Activated CD4-positive, alpha-beta memory T cell treated with anti-CD3 and anti-CD28 coated beads for 36 hours (primary cell): ENCODE measurements at regions not wholly inside any gene's neighbourhood (a gene's known extent, or its start where the extent isn't known, plus 50 kb on each side); places are given as distances from the start of the nearest gene placed in this dataset.
"Not testable (repeated sequence)": the region's sequence is repeated elsewhere in the genome, so short reads cannot be mapped to it uniquely, and the experiment has no call there.

ENCODE experiments used
- CTCF ChIA-PET: fragments of 350-600 bp; sonication (Branson Sonifier 250); formaldehyde crosslinking; loops from one replicate; lab custom pipeline; 2021; ENCODE audit warnings: antibody characterized with exemption, inconsistent platforms; lab: Charles Lee
- POLR2A ChIA-PET: fragments of 350-600 bp; sonication (Branson Sonifier 250); formaldehyde crosslinking; loops from one replicate; lab custom pipeline; 2021; ENCODE audit warnings: antibody characterized with exemption; lab: Charles Lee
- DNase-seq: peaks from one replicate; pipeline ENCODE4 v3.0.0-alpha.2; 2020
- H3K27ac Mint-ChIP-seq: one replicate; pipeline ENCODE4 v1.8.0; 2021; ENCODE audit warnings: mixed read lengths
- H3K27me3 Mint-ChIP-seq: one replicate; pipeline ENCODE4 v1.8.0; 2021; ENCODE audit warnings: mixed read lengths
- H3K36me3 Mint-ChIP-seq: one replicate; pipeline ENCODE4 v1.8.0; 2021; ENCODE audit warnings: mixed read lengths
- H3K4me1 Mint-ChIP-seq: one replicate; pipeline ENCODE4 v1.8.0; 2021; ENCODE audit warnings: low read depth, mixed read lengths
- H3K4me3 Mint-ChIP-seq: one replicate; pipeline ENCODE4 v1.8.0; 2021; ENCODE audit warnings: mild to moderate bottlenecking, mixed read lengths
- H3K9me3 Mint-ChIP-seq: one replicate; pipeline ENCODE4 v1.8.0; 2021; ENCODE audit warnings: mixed read lengths
- intact Hi-C: fragments of 100-400 bp; cut with micrococcal nuclease; formaldehyde crosslinking; loops from one replicate; pipeline ENCODE4 v1.15.1; 2023

DNA sequence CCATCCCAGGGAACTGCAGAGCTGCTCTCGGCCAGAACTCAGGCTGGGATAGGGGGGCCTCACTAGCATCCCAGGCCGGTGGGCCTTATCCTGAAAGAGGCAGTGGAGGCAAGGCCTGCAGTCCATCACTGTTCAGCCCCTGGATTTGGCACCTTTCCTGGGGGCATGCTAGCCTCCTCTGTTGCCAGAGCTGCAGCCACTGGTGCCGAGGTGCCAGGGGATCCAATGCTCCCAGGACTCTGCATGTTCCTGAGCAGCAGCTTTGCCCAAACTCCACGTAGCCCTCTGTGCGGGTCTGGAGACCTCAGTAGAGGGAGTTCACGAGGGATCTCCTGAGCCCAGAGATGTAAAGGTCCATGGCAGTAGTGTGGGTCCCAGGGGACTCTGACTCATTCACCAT lies 551.7 kb upstream of the AMOT start:
- intact Hi-C loops: no loop called here
- Mint-ChIP-seq H3K27ac (no peak overlapping the region), H3K4me1 (no peaks in the 10 kb centered on the region), H3K36me3 (no peaks in the 10 kb centered on the region), H3K27me3 (no peaks in the 10 kb centered on the region), H3K4me3 (no peak overlapping the region), H3K9me3 (peaks cover 4% of the 10 kb centered on the region)
- CTCF ChIA-PET: no interaction called here
- POLR2A ChIA-PET: no interaction called here
- DNase-seq: no peak

DNA sequence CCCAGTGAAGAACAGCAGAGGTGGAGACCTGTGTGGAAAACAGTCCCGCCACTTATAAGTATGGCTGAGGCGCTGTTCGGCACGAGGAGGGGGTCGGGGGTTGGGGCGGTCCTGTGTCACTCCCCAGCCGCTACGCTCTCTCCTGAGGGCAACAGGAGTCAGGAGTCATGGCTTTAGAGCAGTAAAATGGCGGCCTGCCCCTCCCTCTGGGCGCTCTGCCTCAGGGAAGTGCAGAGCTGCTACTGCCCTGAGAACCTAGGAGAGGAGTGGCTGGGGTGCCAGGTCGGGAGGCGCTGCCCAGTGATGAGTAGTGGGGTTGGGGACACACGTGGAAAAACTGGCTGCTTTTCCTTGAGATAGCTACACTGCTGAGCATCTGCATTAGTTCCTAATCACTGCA lies 551.2 kb upstream of the AMOT start:
- Mint-ChIP-seq H3K9me3 (peaks cover 4% of the 10 kb centered on the region), H3K27me3 (no peaks in the 10 kb centered on the region), H3K4me3 (no peak overlapping the region), H3K27ac (no peak overlapping the region), H3K4me1 (no peaks in the 10 kb centered on the region), H3K36me3 (no peaks in the 10 kb centered on the region)
- intact Hi-C loops: no loop called here
- no peak for DNase-seq
- ChIA-PET POLR2A (no interaction called here), CTCF (no interaction called here)

GRCh38 chrX:113390531-113390930 lies 549.9 kb upstream of the AMOT start:
- Mint-ChIP-seq H3K4me3 (no peak overlapping the region), H3K4me1 (no peaks in the 10 kb centered on the region), H3K27ac (no peak overlapping the region), H3K27me3 (no peaks in the 10 kb centered on the region), H3K36me3 (no peaks in the 10 kb centered on the region), H3K9me3 (peaks cover 4% of the 10 kb centered on the region)
- intact Hi-C loops: no loop called here
- POLR2A ChIA-PET: no interaction called here
- CTCF ChIA-PET: no interaction called here
- no peak for DNase-seq

DNA sequence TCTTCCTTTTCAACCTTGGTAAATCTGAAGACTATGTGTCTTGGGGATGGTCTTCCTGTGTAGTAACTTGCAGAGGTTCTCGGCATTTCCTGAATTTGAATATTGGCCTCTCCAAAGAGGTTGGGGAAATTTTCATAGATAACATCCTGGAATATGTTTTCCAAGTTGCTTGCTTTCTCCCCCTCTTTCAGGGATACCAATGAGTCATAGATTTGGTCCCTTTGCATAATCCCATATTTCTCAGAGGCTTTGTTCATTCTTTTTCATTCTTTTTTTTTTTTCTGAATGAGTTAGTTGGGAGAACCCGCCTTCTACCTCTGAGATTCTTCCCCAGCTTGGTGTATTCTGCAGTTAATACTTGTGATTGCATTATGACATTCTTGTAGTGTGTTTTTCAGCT lies 549.2 kb upstream of the AMOT start:
- ChIA-PET POLR2A (no interaction called here), CTCF (no interaction called here)
- no peak for DNase-seq
- Mint-ChIP-seq H3K27ac (no peak overlapping the region), H3K9me3 (peaks cover 4% of the 10 kb centered on the region), H3K4me1 (no peaks in the 10 kb centered on the region), H3K36me3 (no peaks in the 10 kb centered on the region), H3K4me3 (no peak overlapping the region), H3K27me3 (no peaks in the 10 kb centered on the region)
- intact Hi-C loops: no loop called here

GRCh38 chrX:113384628-113385027 lies 544.0 kb upstream of the AMOT start:
- CTCF ChIA-PET: no interaction called here
- Mint-ChIP-seq H3K9me3 (peaks cover 4% of the 10 kb centered on the region), H3K4me3 (no peak overlapping the region), H3K36me3 (no peaks in the 10 kb centered on the region), H3K4me1 (no peaks in the 10 kb centered on the region), H3K27me3 (no peaks in the 10 kb centered on the region), H3K27ac (no peak overlapping the region)
- DNase-seq: no peak
- POLR2A ChIA-PET: no interaction called here
- intact Hi-C loops: no loop called here

DNA sequence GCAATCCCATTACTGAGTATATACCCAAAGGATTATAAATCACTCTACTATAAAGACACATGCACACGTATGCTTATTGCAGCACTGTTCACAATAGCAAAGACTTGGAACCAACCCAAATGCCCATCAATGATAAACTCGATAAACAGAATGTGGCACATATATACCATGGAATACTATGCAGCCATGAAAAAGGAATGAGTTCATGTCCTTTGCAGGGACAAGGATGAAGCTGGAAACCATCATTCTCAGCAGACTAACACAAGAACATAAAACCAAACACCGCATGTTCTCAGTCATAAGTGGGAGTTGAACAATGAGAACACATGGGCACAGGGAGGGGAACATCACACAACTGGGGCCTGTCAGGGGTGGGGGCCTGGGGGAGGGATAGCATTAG lies 532.8 kb upstream of the AMOT start:
- intact Hi-C loops, H3K4me1 Mint-ChIP-seq, POLR2A ChIA-PET, H3K4me3 Mint-ChIP-seq, H3K36me3 Mint-ChIP-seq, H3K27me3 Mint-ChIP-seq, DNase-seq, CTCF ChIA-PET, H3K27ac Mint-ChIP-seq, H3K9me3 Mint-ChIP-seq: not testable (repeated sequence)

GRCh38 chrX:113370006-113370405 lies 529.4 kb upstream of the AMOT start:
- H3K4me1 Mint-ChIP-seq: no peaks in the 10 kb centered on the region
- H3K9me3 Mint-ChIP-seq: no peaks in the 10 kb centered on the region
- intact Hi-C loops: no loop called here
- POLR2A ChIA-PET: no interaction called here
- no peak overlapping the region for H3K4me3 Mint-ChIP-seq
- H3K27ac Mint-ChIP-seq: no peak overlapping the region
- no peak for DNase-seq
- no peaks in the 10 kb centered on the region for H3K36me3 Mint-ChIP-seq
- CTCF ChIA-PET: no interaction called here
- H3K27me3 Mint-ChIP-seq: no peaks in the 10 kb centered on the region

DNA sequence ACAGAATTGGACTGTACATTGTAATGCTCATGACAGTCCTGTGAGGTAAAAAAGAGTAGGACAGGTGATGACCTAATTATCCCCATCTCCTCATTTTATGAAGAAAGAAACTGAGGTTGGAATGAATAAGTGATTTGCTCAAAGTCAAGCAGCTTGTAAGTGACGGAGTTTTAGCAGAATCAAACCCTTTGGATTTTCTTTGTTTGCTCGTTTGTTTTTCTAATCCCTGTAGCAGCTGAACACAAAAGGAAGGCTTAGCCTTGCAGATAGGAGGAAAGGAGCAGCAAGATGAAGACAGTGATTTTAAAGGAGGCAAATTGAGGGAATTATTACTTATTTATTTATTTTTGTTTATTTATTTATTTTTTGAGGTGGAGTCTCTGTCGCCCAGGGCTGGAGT lies 528.4 kb upstream of the AMOT start:
- DNase-seq: no peak
- Mint-ChIP-seq H3K4me1 (no peaks in the 10 kb centered on the region), H3K9me3 (peaks cover 4% of the 10 kb centered on the region), H3K4me3 (no peak overlapping the region), H3K27me3 (no peaks in the 10 kb centered on the region), H3K27ac (no peak overlapping the region), H3K36me3 (no peaks in the 10 kb centered on the region)
- POLR2A ChIA-PET: no interaction called here
- intact Hi-C loops: no loop called here
- CTCF ChIA-PET: no interaction called here

DNA sequence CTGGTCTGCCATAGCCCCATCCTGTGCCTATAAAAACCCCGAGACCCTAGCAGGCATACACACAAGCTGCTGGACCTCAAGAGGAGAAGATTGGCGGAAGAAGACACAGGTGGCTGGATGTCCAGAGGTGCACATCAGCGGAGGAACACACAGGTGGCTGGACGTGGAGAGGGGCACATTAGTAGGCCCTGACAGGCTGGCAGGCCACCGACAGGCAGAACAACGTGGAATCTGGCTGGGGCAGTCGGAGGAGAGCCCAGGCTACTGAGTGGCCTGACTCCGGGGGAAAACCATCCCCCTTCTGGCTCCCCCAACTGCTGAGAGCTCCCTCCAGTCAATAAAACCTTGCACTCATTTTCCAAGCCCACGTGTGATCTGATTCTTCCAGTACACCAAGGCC lies 512.5 kb upstream of the AMOT start:
- no peaks in the 10 kb centered on the region for H3K9me3 Mint-ChIP-seq
- H3K27me3 Mint-ChIP-seq: no peaks in the 10 kb centered on the region
- no peak overlapping the region for H3K27ac Mint-ChIP-seq
- ChIA-PET POLR2A (no interaction called here), CTCF (no interaction called here)
- no peak for DNase-seq
- intact Hi-C loops: no loop called here
- H3K4me1 Mint-ChIP-seq: no peaks in the 10 kb centered on the region
- no peak overlapping the region for H3K4me3 Mint-ChIP-seq
- no peaks in the 10 kb centered on the region for H3K36me3 Mint-ChIP-seq

GRCh38 chrX:113330416-113330815 lies 489.8 kb upstream of the AMOT start:
- ChIA-PET CTCF (no interaction called here), POLR2A (no interaction called here)
- H3K4me1 Mint-ChIP-seq: no peaks in the 10 kb centered on the region
- H3K9me3 Mint-ChIP-seq: no peaks in the 10 kb centered on the region
- H3K4me3 Mint-ChIP-seq: no peak overlapping the region
- no peaks in the 10 kb centered on the region for H3K36me3 Mint-ChIP-seq
- no peaks in the 10 kb centered on the region for H3K27me3 Mint-ChIP-seq
- no peak for DNase-seq
- no peak overlapping the region for H3K27ac Mint-ChIP-seq
- intact Hi-C loops: no loop called here

- H3K27ac Mint-ChIP-seq: no peak overlapping the region
These were observed 475.3 kb upstream of the AMOT start for GRCh38 chrX:113315927-113316326.

GRCh38 chrX:113305496-113305895 lies 464.9 kb upstream of the AMOT start:
- CTCF ChIA-PET: no interaction called here
- no peaks in the 10 kb centered on the region for H3K4me1 Mint-ChIP-seq
- no peaks in the 10 kb centered on the region for H3K27me3 Mint-ChIP-seq
- intact Hi-C loops: no loop called here
- H3K9me3 Mint-ChIP-seq: no peaks in the 10 kb centered on the region
- POLR2A ChIA-PET: no interaction called here
- no peak overlapping the region for H3K4me3 Mint-ChIP-seq
- no peak overlapping the region for H3K27ac Mint-ChIP-seq
- H3K36me3 Mint-ChIP-seq: no peaks in the 10 kb centered on the region
- DNase-seq: no peak

More at GRCh38 chrX:113315927-113316326, 475.3 kb upstream of the AMOT start:
- no peaks in the 10 kb centered on the region for H3K27me3 Mint-ChIP-seq
- H3K9me3 Mint-ChIP-seq: no peaks in the 10 kb centered on the region
- ChIA-PET POLR2A (no interaction called here), CTCF (no interaction called here)
- no peak for DNase-seq
- no peaks in the 10 kb centered on the region for H3K4me1 Mint-ChIP-seq
- H3K4me3 Mint-ChIP-seq: no peak overlapping the region
- no peaks in the 10 kb centered on the region for H3K36me3 Mint-ChIP-seq
- intact Hi-C loops: no loop called here

DNA sequence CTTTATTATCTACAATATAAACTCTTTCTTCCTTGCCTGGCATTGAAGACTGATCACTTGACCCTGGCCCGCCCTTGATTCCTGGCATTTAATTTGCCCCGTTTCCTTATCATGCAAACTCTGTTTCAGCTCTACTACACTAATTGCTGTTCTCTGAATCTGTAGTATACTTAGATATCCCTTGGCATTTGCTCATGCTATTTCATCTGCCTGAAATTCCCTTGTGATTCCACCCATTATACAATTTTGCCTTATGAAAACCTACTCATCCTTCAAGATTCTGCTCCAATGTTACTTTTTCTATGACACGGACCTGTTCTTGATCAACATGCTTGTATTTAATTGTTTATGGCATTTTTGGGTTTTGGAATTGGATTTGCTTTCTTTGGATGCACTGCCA lies 459.9 kb upstream of the AMOT start:
- intact Hi-C loops: no loop called here
- Mint-ChIP-seq H3K9me3 (no peaks in the 10 kb centered on the region), H3K4me3 (no peak overlapping the region), H3K4me1 (no peaks in the 10 kb centered on the region), H3K27ac (no peak overlapping the region), H3K27me3 (no peaks in the 10 kb centered on the region), H3K36me3 (no peaks in the 10 kb centered on the region)
- ChIA-PET POLR2A (no interaction called here), CTCF (no interaction called here)
- DNase-seq: no peak

GRCh38 chrX:113297437-113297836 lies 456.8 kb upstream of the AMOT start:
- no peak for DNase-seq
- intact Hi-C loops: no loop called here
- no peaks in the 10 kb centered on the region for H3K9me3 Mint-ChIP-seq
- no peak overlapping the region for H3K4me3 Mint-ChIP-seq
- H3K36me3 Mint-ChIP-seq: no peaks in the 10 kb centered on the region
- POLR2A ChIA-PET: no interaction called here
- CTCF ChIA-PET: no interaction called here
- no peak overlapping the region for H3K27ac Mint-ChIP-seq
- H3K27me3 Mint-ChIP-seq: no peaks in the 10 kb centered on the region
- no peaks in the 10 kb centered on the region for H3K4me1 Mint-ChIP-seq
